ENCODE measurements at regions not wholly inside any gene's neighbourhood (a gene's known extent, or its start where the extent isn't known, plus 50 kb on each side); places are given as distances from the start of the nearest gene placed in this dataset.

DNA sequence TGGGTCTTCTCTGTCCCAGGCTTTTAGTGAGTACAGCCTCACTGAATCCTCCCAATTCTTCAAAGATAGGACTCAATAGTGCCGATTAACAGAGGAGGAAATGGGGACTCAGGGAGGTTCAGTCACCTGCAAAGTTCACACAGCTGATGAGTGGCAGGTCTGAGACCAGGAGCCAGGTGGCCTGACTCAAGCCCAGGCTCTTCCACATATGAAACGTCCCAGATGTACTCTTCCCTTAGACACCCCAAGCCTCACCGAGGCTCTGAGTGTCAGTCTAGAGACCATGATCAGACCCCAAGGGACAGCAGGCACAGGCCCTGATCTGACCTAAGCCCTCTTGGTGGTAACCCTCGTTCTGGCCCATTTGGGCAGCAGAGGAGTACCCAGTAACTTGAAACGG, 115.2 kb downstream of the INHBB start:
- TF ChIP-seq FOXM1 (IDR thresholded peaks at IDR 0.05; ENCODE audit: borderline replicate concordance, low read depth) (no peak), EGR1 (IDR thresholded peaks at IDR 0.05) (no peak), REST (IDR thresholded peaks at IDR 0.05; ENCODE audit: low read depth) (no peak), NFIC (IDR thresholded peaks at IDR 0.05) (no peak), CREB1 (IDR thresholded peaks at IDR 0.05; ENCODE audit: low read depth) (no peak), TEAD4 (IDR thresholded peaks at IDR 0.05) (no peak), ZBTB7A (IDR thresholded peaks at IDR 0.05; ENCODE audit: low read depth) (no peak)

- TF ChIP-seq EGR1 (IDR thresholded peaks at IDR 0.05) (no peak), TAF1 (IDR thresholded peaks at IDR 0.05; ENCODE audit: low read depth) (no peak), NFIC (IDR thresholded peaks at IDR 0.05) (no peak), YY1 (IDR thresholded peaks at IDR 0.05; ENCODE audit: low read depth) (no peak)
Observed at GRCh38 chr2:120461546-120462537, 115.9 kb downstream of the INHBB start.

DNA sequence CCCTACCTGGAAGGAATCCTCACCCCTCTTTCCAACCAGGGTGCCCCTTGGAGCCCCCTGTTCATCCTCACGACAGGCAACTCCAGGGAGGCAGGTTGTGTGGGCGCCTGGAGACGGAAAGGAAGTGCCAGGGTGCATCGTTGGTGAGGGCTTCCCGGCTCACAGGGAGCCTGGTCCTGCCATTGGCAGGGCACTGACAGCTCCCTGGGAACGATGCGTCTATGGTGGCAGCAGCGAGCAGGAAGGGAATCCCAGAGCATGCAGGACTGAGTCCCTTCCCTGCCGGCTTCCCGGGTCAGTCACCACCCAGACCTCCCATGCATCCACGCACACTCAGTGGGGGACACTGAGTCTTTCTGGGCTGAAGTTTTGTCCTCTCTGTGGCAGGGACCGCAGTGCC, 117.6 kb downstream of the INHBB start:
- TF ChIP-seq USF1 (IDR thresholded peaks at IDR 0.05) (no peak), ZBTB7A (IDR thresholded peaks at IDR 0.05; ENCODE audit: low read depth) (no peak), TCF12 (IDR thresholded peaks at IDR 0.05; ENCODE audit: low read depth) (no peak), EGR1 (IDR thresholded peaks at IDR 0.05) (no peak)

GRCh38 chr2:120463996-120464395, 118.1 kb downstream of the INHBB start:
- no peak for TF ChIP-seq RAD21 (IDR thresholded peaks at IDR 0.05; ENCODE audit: low read depth)
- TF ChIP-seq MAX (IDR thresholded peaks at IDR 0.05), result no peak
- TF ChIP-seq TEAD4 (IDR thresholded peaks at IDR 0.05), result no peak
- no peak for TF ChIP-seq USF1 (IDR thresholded peaks at IDR 0.05)
- TF ChIP-seq EGR1 (IDR thresholded peaks at IDR 0.05), result no peak

DNA sequence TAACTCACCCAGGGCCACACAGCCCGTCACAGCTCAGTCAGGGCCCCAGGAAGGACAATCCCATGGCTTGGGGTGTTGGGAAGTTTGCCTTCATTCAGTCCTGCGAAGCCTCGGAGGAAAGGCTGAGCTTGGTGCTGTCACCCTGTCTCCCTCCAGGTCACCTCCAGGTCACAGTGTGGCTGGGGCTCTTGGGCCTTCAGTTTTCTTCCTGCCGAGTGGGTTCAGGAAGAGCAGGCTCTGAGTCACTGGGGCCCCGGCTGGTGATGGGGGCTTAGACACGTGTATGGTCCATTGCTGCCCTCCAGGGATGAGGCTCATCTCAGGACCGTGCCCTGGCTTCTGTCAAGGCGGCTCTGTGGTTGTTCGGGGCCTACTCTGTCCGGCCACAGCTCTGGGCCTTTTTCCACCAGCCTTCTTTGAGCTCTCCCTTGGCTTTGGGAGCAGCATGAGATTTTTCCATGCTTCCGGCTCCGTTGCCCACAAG, 118.6 kb downstream of the INHBB start:
- TF ChIP-seq MAX (IDR thresholded peaks at IDR 0.05) (no peak), TEAD4 (IDR thresholded peaks at IDR 0.05) (no peak), TCF12 (IDR thresholded peaks at IDR 0.05; ENCODE audit: low read depth) (no peak), CEBPB (IDR thresholded peaks at IDR 0.05) (no peak), ZBTB7A (IDR thresholded peaks at IDR 0.05; ENCODE audit: low read depth) (no peak), FOXM1 (IDR thresholded peaks at IDR 0.05; ENCODE audit: borderline replicate concordance, low read depth) (no peak), EP300 (IDR thresholded peaks at IDR 0.05; ENCODE audit: borderline replicate concordance) (no peak), TAF1 (IDR thresholded peaks at IDR 0.05; ENCODE audit: low read depth) (no peak)

GRCh38 chr2:120465012-120465700, 119.2 kb downstream of the INHBB start:
- no peak for TF ChIP-seq YY1 (IDR thresholded peaks at IDR 0.05; ENCODE audit: low read depth)
- TF ChIP-seq CREB1 (IDR thresholded peaks at IDR 0.05; ENCODE audit: low read depth), result no peak
- TF ChIP-seq TEAD4 (IDR thresholded peaks at IDR 0.05), result no peak
- TF ChIP-seq ZBTB7A (IDR thresholded peaks at IDR 0.05; ENCODE audit: low read depth), result no peak
- no peak for TF ChIP-seq TCF12 (IDR thresholded peaks at IDR 0.05; ENCODE audit: low read depth)
- no peak for TF ChIP-seq FOXM1 (IDR thresholded peaks at IDR 0.05; ENCODE audit: borderline replicate concordance, low read depth)
- TF ChIP-seq CEBPB (IDR thresholded peaks at IDR 0.05), result no peak
- no peak for TF ChIP-seq REST (IDR thresholded peaks at IDR 0.05; ENCODE audit: low read depth)
- TF ChIP-seq NFIC (IDR thresholded peaks at IDR 0.05), result no peak
- no peak for TF ChIP-seq TAF1 (IDR thresholded peaks at IDR 0.05; ENCODE audit: low read depth)
- TF ChIP-seq USF1 (IDR thresholded peaks at IDR 0.05), result no peak
- TF ChIP-seq EGR1 (IDR thresholded peaks at IDR 0.05), result no peak
- TF ChIP-seq RAD21 (IDR thresholded peaks at IDR 0.05; ENCODE audit: low read depth), result no peak
- TF ChIP-seq MAX (IDR thresholded peaks at IDR 0.05), result no peak
